Pancreas (tissue), 10 donors: ENCODE measurements at regions not wholly inside any gene's neighbourhood (a gene's known extent, or its start where the extent isn't known, plus 50 kb on each side); places are given as distances from the start of the nearest gene placed in this dataset.
"Not testable (repeated sequence)": the region's sequence is repeated elsewhere in the genome, so short reads cannot be mapped to it uniquely, and the experiment has no call there.

Source experiments
- ATAC-seq, 4 donors: fragments of 200-7000 bp; cut with Tn5 transposase; one replicate each; pipeline versions ENCODE4 v1.8.0 to v1.9.1; 2020; ENCODE audit warnings: mild to moderate bottlenecking in 4 of 4, moderate library complexity in 4 of 4
- DNase-seq, 6 donors: peaks; one replicate each; pipeline ENCODE4 v3.0.0-alpha.2; 2020
- FAIRE-seq: peaks from 2 replicates; lab custom pipeline; 2012; peaks lifted over from hg19 to GRCh38; lab: Jason Lieb, UNC
- H3K27ac ChIP-seq, 4 donors: fragments of 200-600 bp; sonication (generic); 1 replicate in 3 of 4; 2 replicates in 1 of 4; pipeline versions ENCODE4 v1.5.0 to v1.8.0; 2020
- H3K27me3 ChIP-seq, 4 donors: fragments of 200-600 bp; one replicate each; pipeline ENCODE4 v1.8.0; 2021
- H3K36me3 ChIP-seq, 3 donors: fragments of 200-600 bp; sonication (generic) in 1 of 3; one replicate each; pipeline versions ENCODE4 v1.5.0 to v1.8.0; 2020 to 2021
- H3K4me1 ChIP-seq, 3 donors: fragments of 200-600 bp; one replicate each; pipeline ENCODE4 v1.8.0; 2021
- H3K4me3 ChIP-seq, 4 donors: fragments of 200-600 bp; sonication (generic) in 2 of 4; one replicate each; pipeline versions ENCODE4 v1.5.0 to v1.8.0; 2020 to 2021
- H3K9me3 ChIP-seq, 4 donors: fragments of 200-600 bp; one replicate each; pipeline ENCODE4 v1.8.0; 2021
- CTCF ChIP-seq, 4 donors: fragments of 200-600 bp; sonication (generic) in 3 of 4; IDR thresholded peaks; one replicate each; pipeline versions ENCODE4 v1.5.0 to v1.8.0; 2021; ENCODE audit warnings: antibody characterized with exemption in 4 of 4
- WGBS, 2 donors: extraction: QIAGEN DNeasy Blood & Tissue Kit; methylation state at CpG; one replicate each; pipeline ENCODE4 v1.1.7; 2013; 5-methylcytosine and 5-hydroxymethylcytosine counted together
- intact Hi-C, 3 donors: fragments of 100-400 bp; cut with DNase I; formaldehyde crosslinking; loops; one replicate each; pipeline versions ENCODE4 v1.11.1 to v1.14.2; 2022
- donor health status: healthy with polysubstance abuse.
- donor health status: DM: no; HTN: no; CAD: no; lungs with moderate emphysema.
- donor health status: DM: no; HTN: no; CAD: no.
- donor health status: control.
- donor health status: control.
- donor health status: Bipolar disorder and iron deficiency.
- donor health status: DM: yes; HTN: yes; CAD: no.
- donor health status: DM: no; HTN: no; CAD: no.
- donor health status: DM: no; HTN: no; CAD: no.
- donor health status: DM: yes; HTN: yes; CAD: no.

- no peaks in the 10 kb centered on the region for H3K4me1 ChIP-seq
- H3K36me3 ChIP-seq, result no peaks in the 10 kb centered on the region
- intact Hi-C loops, result no loop called here
- WGBS, 2 donors, result 43 to 47% methylated on average over 3 of the region's 3 CpGs
- DNase-seq (no peak), ATAC-seq (no peak), FAIRE-seq (no peak)
- no peak overlapping the region for H3K4me3 ChIP-seq
- no peak for TF ChIP-seq CTCF (IDR thresholded peaks at IDR 0.05)
- no peaks in the 10 kb centered on the region for H3K9me3 ChIP-seq
- no peaks in the 10 kb centered on the region for H3K27me3 ChIP-seq
- H3K27ac ChIP-seq, result no peak overlapping the region
Observed at GRCh38 chr9:24242576-24242975, 303.1 kb downstream of the IZUMO3 start.

DNA sequence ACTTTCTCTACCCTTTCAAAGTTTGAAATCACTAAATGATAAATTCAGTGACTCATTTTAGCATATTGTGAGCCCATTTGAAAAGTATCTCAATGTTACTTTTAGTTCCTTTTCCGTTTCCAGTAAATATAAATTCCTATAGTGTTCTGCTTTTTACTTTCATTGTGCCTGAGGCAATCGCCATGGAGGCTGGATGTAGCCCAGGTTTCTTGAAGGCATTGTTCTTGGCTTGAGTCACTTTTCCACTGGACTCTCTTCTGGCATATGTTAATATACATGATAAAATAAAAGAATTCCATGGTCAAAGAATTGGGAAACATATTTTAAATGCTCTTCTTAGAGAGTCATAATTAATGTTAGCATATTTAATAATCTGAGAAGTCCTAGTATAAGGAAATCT, 327.0 kb downstream of the IZUMO3 start:
- ATAC-seq (no peak), DNase-seq (no peak), FAIRE-seq (no peak)
- H3K27ac ChIP-seq, result no peak overlapping the region
- no peak overlapping the region for H3K4me3 ChIP-seq
- no peak for TF ChIP-seq CTCF (IDR thresholded peaks at IDR 0.05)
- WGBS, 2 donors, result 36 to 48% methylated on average over 2 of the region's 2 CpGs
- no peaks in the 10 kb centered on the region for H3K4me1 ChIP-seq
- H3K9me3 ChIP-seq, result no peaks in the 10 kb centered on the region
- H3K27me3 ChIP-seq, result no peaks in the 10 kb centered on the region
- no peaks in the 10 kb centered on the region for H3K36me3 ChIP-seq
- intact Hi-C loops, result no loop called here

GRCh38 chr9:24210641-24211040, 335.1 kb downstream of the IZUMO3 start:
- WGBS, 2 donors, result 40 to 41% methylated on average over 2 of the region's 2 CpGs
- intact Hi-C loops, result no loop called here
- Histone ChIP-seq H3K4me3 (no peak overlapping the region), H3K36me3 (no peaks in the 10 kb centered on the region), H3K4me1 (no peaks in the 10 kb centered on the region), H3K27me3 (no peaks in the 10 kb centered on the region), H3K9me3 (no peaks in the 10 kb centered on the region), H3K27ac (no peak overlapping the region)
- DNase-seq (no peak), FAIRE-seq (no peak), ATAC-seq (no peak)
- TF ChIP-seq CTCF (IDR thresholded peaks at IDR 0.05), result no peak

GRCh38 chr9:24189986-24190385, 355.7 kb downstream of the IZUMO3 start:
- 44 to 65% methylated on average over 1 of the region's 1 CpG for WGBS, 2 donors
- Histone ChIP-seq H3K4me1 (no peaks in the 10 kb centered on the region), H3K27me3 (no peaks in the 10 kb centered on the region), H3K27ac (no peak overlapping the region), H3K36me3 (no peaks in the 10 kb centered on the region), H3K4me3 (no peak overlapping the region), H3K9me3 (peaks cover 0 to 5% (median 0%) of the 10 kb centered on the region in 4 donors)
- intact Hi-C loops, result no loop called here
- no peak for TF ChIP-seq CTCF (IDR thresholded peaks at IDR 0.05)
- no peak for ATAC-seq
- no peak for DNase-seq
- FAIRE-seq, result no peak

- DNase-seq, H3K4me1 ChIP-seq, intact Hi-C loops, H3K4me3 ChIP-seq, H3K36me3 ChIP-seq, ATAC-seq, H3K9me3 ChIP-seq, H3K27ac ChIP-seq, FAIRE-seq, H3K27me3 ChIP-seq: not testable (repeated sequence)
- WGBS, 2 donors, result 46 to 52% methylated on average over 1 of the region's 1 CpG
Observed at GRCh38 chr9:24180572-24180971, 354.5 kb upstream of the ELAVL2 start.

DNA sequence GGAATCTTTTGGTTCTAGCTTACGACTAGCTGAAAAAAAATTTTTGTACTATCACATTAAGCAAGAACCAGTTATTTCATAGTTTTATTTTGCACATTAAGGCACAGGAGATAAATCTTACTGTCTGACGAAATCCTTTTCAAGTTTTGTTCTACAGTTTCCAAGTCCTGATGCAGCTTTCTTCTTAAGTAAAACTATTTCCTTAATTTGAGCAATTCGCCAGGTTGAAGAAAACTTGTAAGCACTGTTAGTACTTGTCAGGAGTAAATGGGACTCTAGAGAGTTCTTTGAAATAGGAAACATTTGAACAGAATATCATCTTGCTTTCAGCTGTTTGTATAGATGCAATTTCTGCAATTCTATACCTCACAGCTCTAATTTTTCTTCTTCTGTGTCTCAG, 318.8 kb upstream of the ELAVL2 start:
- no peaks in the 10 kb centered on the region for H3K27me3 ChIP-seq
- TF ChIP-seq CTCF (IDR thresholded peaks at IDR 0.05), result no peak
- H3K4me3 ChIP-seq, result no peak overlapping the region
- DNase-seq, result no peak
- FAIRE-seq, result no peak
- no peaks in the 10 kb centered on the region for H3K9me3 ChIP-seq
- H3K27ac ChIP-seq, result no peak overlapping the region
- ATAC-seq, result no peak
- no peaks in the 10 kb centered on the region for H3K36me3 ChIP-seq
- 41 to 49% methylated on average over 3 of the region's 3 CpGs for WGBS, 2 donors
- intact Hi-C loops, result no loop called here
- no peaks in the 10 kb centered on the region for H3K4me1 ChIP-seq

DNA sequence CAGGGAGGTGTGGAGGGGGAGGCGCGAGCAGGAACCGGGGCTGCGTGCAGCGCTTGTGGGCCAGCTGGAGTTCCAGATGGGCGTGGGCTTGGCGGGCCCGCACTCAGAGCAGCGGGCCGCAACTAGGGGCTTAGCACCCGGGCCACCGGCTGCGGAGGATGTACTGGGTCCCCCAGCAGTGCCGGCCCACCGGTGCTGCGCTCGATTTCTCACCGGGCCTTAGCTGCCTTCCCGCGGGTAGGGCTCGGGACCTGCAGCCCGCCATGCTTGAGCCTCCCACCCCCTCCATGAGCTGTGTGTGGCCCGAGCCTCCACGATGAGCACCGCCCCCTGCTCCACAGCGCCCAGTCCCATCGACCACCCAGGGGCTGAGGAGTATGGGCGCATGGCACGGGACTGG, 309.0 kb upstream of the ELAVL2 start:
- 87 to 93% methylated on average over 24 to 29 of the region's 29 CpGs for WGBS, 2 donors
- H3K27ac ChIP-seq, intact Hi-C loops, ATAC-seq, H3K9me3 ChIP-seq, H3K36me3 ChIP-seq, H3K4me1 ChIP-seq, FAIRE-seq, H3K27me3 ChIP-seq, H3K4me3 ChIP-seq: not testable (repeated sequence)
- peak in 2 of 6 donors; percentile 10 to 53 for DNase-seq
